ENCODE measurements at regions not wholly inside any gene's neighbourhood (a gene's known extent, or its start where the extent isn't known, plus 50 kb on each side); places are given as distances from the start of the nearest gene placed in this dataset.
A peak's percentile ranks its signal among the peaks of the same experiment; 100 is the strongest.
"Not testable (repeated sequence)": the region's sequence is repeated elsewhere in the genome, so short reads cannot be mapped to it uniquely, and the experiment has no call there.

- ATAC-seq, result no peak
- peaks cover 18 to 26% of the 10 kb centered on the region in 2 donors for H3K27me3 Mint-ChIP-seq
- H3K9me3 Mint-ChIP-seq, result no peaks in the 10 kb centered on the region
- no peak overlapping the region for H3K4me3 Mint-ChIP-seq
- H3K36me3 Mint-ChIP-seq, result no peaks in the 10 kb centered on the region
- H3K4me1 Mint-ChIP-seq (ENCODE audit: low read depth in 2 of 2), result no peaks in the 10 kb centered on the region
- no peak for DNase-seq (ENCODE audit: low spot score)
- no peak overlapping the region for H3K27ac Mint-ChIP-seq
Measured at GRCh38 chr13:99093997-99094396, 106.7 kb upstream of the UBAC2 start.

- H3K4me3 Mint-ChIP-seq, H3K27ac Mint-ChIP-seq: not testable (repeated sequence)
Measured at GRCh38 chr13:99101831-99102230, 98.8 kb upstream of the UBAC2 start.

GRCh38 chr13:99103536-99103935 is 97.1 kb upstream of the UBAC2 start:
- no peaks in the 10 kb centered on the region for H3K36me3 Mint-ChIP-seq
- H3K4me3 Mint-ChIP-seq, result no peak overlapping the region
- peaks cover 0 to 4% of the 10 kb centered on the region in 2 donors for H3K4me1 Mint-ChIP-seq (ENCODE audit: low read depth in 2 of 2)
- peaks cover 29 to 41% of the 10 kb centered on the region in 2 donors for H3K27me3 Mint-ChIP-seq
- no peaks in the 10 kb centered on the region for H3K9me3 Mint-ChIP-seq
- ATAC-seq (no peak), DNase-seq (ENCODE audit: low spot score) (no peak)
- no peak overlapping the region for H3K27ac Mint-ChIP-seq

More at GRCh38 chr13:99101831-99102230, 98.8 kb upstream of the UBAC2 start:
- not testable (repeated sequence) for H3K4me1 Mint-ChIP-seq (ENCODE audit: low read depth in 2 of 2); ATAC-seq; H3K9me3 Mint-ChIP-seq; DNase-seq (ENCODE audit: low spot score); H3K36me3 Mint-ChIP-seq
- peaks cover 23 to 33% of the 10 kb centered on the region in 2 donors for H3K27me3 Mint-ChIP-seq

GRCh38 chr13:99104396-99104795 is 96.3 kb upstream of the UBAC2 start:
- H3K4me3 Mint-ChIP-seq, result no peak overlapping the region
- H3K9me3 Mint-ChIP-seq, result no peaks in the 10 kb centered on the region
- H3K27me3 Mint-ChIP-seq, result peaks cover 32 to 41% of the 10 kb centered on the region in 2 donors
- H3K27ac Mint-ChIP-seq, result no peak overlapping the region
- ATAC-seq (no peak), DNase-seq (ENCODE audit: low spot score) (no peak)
- H3K36me3 Mint-ChIP-seq, result no peaks in the 10 kb centered on the region
- peaks cover 0 to 4% of the 10 kb centered on the region in 2 donors for H3K4me1 Mint-ChIP-seq (ENCODE audit: low read depth in 2 of 2)

- Mint-ChIP-seq H3K4me3 (no peak overlapping the region), H3K4me1 (ENCODE audit: low read depth in 2 of 2) (peaks cover 0 to 4% of the 10 kb centered on the region in 2 donors), H3K9me3 (no peaks in the 10 kb centered on the region), H3K36me3 (no peaks in the 10 kb centered on the region), H3K27me3 (peaks cover 32 to 41% of the 10 kb centered on the region in 2 donors), H3K27ac (no peak overlapping the region)
- ATAC-seq (no peak), DNase-seq (ENCODE audit: low spot score) (no peak)
Measured at GRCh38 chr13:99105160-99105559, 95.5 kb upstream of the UBAC2 start.

- DNase-seq (ENCODE audit: low spot score), result no peak
- H3K27me3 Mint-ChIP-seq, result peaks cover 0 to 13% of the 10 kb centered on the region in 2 donors
- no peak overlapping the region for H3K4me3 Mint-ChIP-seq
- H3K9me3 Mint-ChIP-seq, result no peaks in the 10 kb centered on the region
- no peaks in the 10 kb centered on the region for H3K4me1 Mint-ChIP-seq (ENCODE audit: low read depth in 2 of 2)
- no peak overlapping the region for H3K27ac Mint-ChIP-seq
- no peak for ATAC-seq
- H3K36me3 Mint-ChIP-seq, result no peaks in the 10 kb centered on the region
Measured at GRCh38 chr13:99113351-99113750, 87.3 kb upstream of the UBAC2 start.

GRCh38 chr13:99118179-99118578 is 82.5 kb upstream of the UBAC2 start:
- Mint-ChIP-seq H3K27ac (no peak overlapping the region), H3K9me3 (no peaks in the 10 kb centered on the region), H3K4me3 (no peak overlapping the region), H3K36me3 (peaks cover 5% of the 10 kb centered on the region), H3K4me1 (ENCODE audit: low read depth in 2 of 2) (peaks cover 4 to 11% of the 10 kb centered on the region in 2 donors), H3K27me3 (peaks cover 7 to 27% of the 10 kb centered on the region in 2 donors)
- no peak for ATAC-seq
- no peak for DNase-seq (ENCODE audit: low spot score)

GRCh38 chr13:99119656-99120055 is 81.0 kb upstream of the UBAC2 start:
- Mint-ChIP-seq H3K4me3 (no peak overlapping the region), H3K9me3 (peaks cover 2% of the 10 kb centered on the region), H3K27ac (no peak overlapping the region), H3K4me1 (ENCODE audit: low read depth in 2 of 2) (peaks cover 13 to 21% of the 10 kb centered on the region in 2 donors), H3K36me3 (peaks cover 5% of the 10 kb centered on the region), H3K27me3 (peaks cover 7 to 37% of the 10 kb centered on the region in 2 donors)
- ATAC-seq (no peak), DNase-seq (ENCODE audit: low spot score) (no peak)

- H3K27ac Mint-ChIP-seq, result no peak overlapping the region
- H3K36me3 Mint-ChIP-seq, result peaks cover 5% of the 10 kb centered on the region
- H3K4me3 Mint-ChIP-seq, result no peak overlapping the region
- peaks cover 7 to 37% of the 10 kb centered on the region in 2 donors for H3K27me3 Mint-ChIP-seq
- ATAC-seq (no peak), DNase-seq (ENCODE audit: low spot score) (no peak)
- H3K9me3 Mint-ChIP-seq, result peaks cover 2% of the 10 kb centered on the region
- H3K4me1 Mint-ChIP-seq (ENCODE audit: low read depth in 2 of 2), result peaks cover 23 to 31% of the 10 kb centered on the region in 2 donors
Measured at GRCh38 chr13:99120751-99121150, 79.9 kb upstream of the UBAC2 start.

- Mint-ChIP-seq H3K4me3 (peak overlapping the region; percentile 25), H3K27me3 (peaks cover 7 to 44% of the 10 kb centered on the region in 2 donors), H3K9me3 (peaks cover 2% of the 10 kb centered on the region), H3K27ac (no peak overlapping the region), H3K36me3 (peaks cover 5% of the 10 kb centered on the region), H3K4me1 (ENCODE audit: low read depth in 2 of 2) (peaks cover 26 to 31% of the 10 kb centered on the region in 2 donors)
- DNase-seq (ENCODE audit: low spot score) (no peak), ATAC-seq (no peak)
Measured at GRCh38 chr13:99122171-99122570, 78.5 kb upstream of the UBAC2 start.

- H3K27ac Mint-ChIP-seq, result peak overlapping the region; percentile 72 to 88
- H3K4me1 Mint-ChIP-seq (ENCODE audit: low read depth in 2 of 2), result peaks cover 26 to 31% of the 10 kb centered on the region in 2 donors
- no peak for ATAC-seq
- no peak for DNase-seq (ENCODE audit: low spot score)
- H3K9me3 Mint-ChIP-seq, result peaks cover 2% of the 10 kb centered on the region
- H3K27me3 Mint-ChIP-seq, result peaks cover 7 to 43% of the 10 kb centered on the region in 2 donors
- peak overlapping the region; percentile 1 for H3K4me3 Mint-ChIP-seq
- H3K36me3 Mint-ChIP-seq, result peaks cover 5% of the 10 kb centered on the region
Measured at GRCh38 chr13:99123101-99124045, 77.3 kb upstream of the UBAC2 start.

GRCh38 chr13:99124046-99124400 is 76.6 kb upstream of the UBAC2 start:
- peaks cover 2% of the 10 kb centered on the region for H3K9me3 Mint-ChIP-seq
- H3K4me3 Mint-ChIP-seq, result peak overlapping the region; percentile 83
- H3K36me3 Mint-ChIP-seq, result peaks cover 5% of the 10 kb centered on the region
- peak overlapping the region; percentile 72 to 88 for H3K27ac Mint-ChIP-seq
- H3K27me3 Mint-ChIP-seq, result peaks cover 7 to 42% of the 10 kb centered on the region in 2 donors
- peaks cover 26 to 31% of the 10 kb centered on the region in 2 donors for H3K4me1 Mint-ChIP-seq (ENCODE audit: low read depth in 2 of 2)
- ATAC-seq, result no peak
- no peak for DNase-seq (ENCODE audit: low spot score)

GRCh38 chr13:99124794-99125316 is 75.8 kb upstream of the UBAC2 start:
- ATAC-seq (peak; percentile 89 to 94), DNase-seq (ENCODE audit: low spot score) (no peak)
- Mint-ChIP-seq H3K4me1 (ENCODE audit: low read depth in 2 of 2) (peaks cover 26 to 31% of the 10 kb centered on the region in 2 donors), H3K27me3 (peaks cover 7 to 46% of the 10 kb centered on the region in 2 donors), H3K36me3 (peaks cover 5% of the 10 kb centered on the region), H3K4me3 (peak overlapping the region; percentile 83), H3K27ac (peak overlapping the region; percentile 72 to 88), H3K9me3 (peaks cover 2% of the 10 kb centered on the region)

GRCh38 chr13:99125326-99125915 is 75.2 kb upstream of the UBAC2 start:
- no peak for ATAC-seq
- DNase-seq (ENCODE audit: low spot score), result no peak
- Mint-ChIP-seq H3K9me3 (peaks cover 2% of the 10 kb centered on the region), H3K27me3 (peaks cover 7 to 46% of the 10 kb centered on the region in 2 donors), H3K27ac (peak overlapping the region; percentile 72 to 88), H3K4me1 (ENCODE audit: low read depth in 2 of 2) (peaks cover 26 to 31% of the 10 kb centered on the region in 2 donors), H3K4me3 (peak overlapping the region; percentile 83), H3K36me3 (peaks cover 5% of the 10 kb centered on the region)

Data from natural killer cell treated with Interleukin-12 subunit alpha and Interleukin-12 subunit beta and Interleukin-15 and Interleukin-18, amount 100 ng/mL, for 72 hours (primary cell).